Adrenal gland (tissue), 9 donors: ENCODE measurements at regions not wholly inside any gene's neighbourhood (a gene's known extent, or its start where the extent isn't known, plus 50 kb on each side); places are given as distances from the start of the nearest gene placed in this dataset.

Source experiments
- DNase-seq, 7 donors: peaks; one replicate each; pipeline ENCODE4 v3.0.0-alpha.2; 2019 to 2020
- H3K27ac ChIP-seq, 5 donors: fragments of 200-600 bp; sonication (generic) in 4 of 5; 1 replicate in 3 of 5; 2 replicates in 2 of 5; pipeline versions ENCODE4 v1.5.1 to v1.8.0; 2016 to 2020; ENCODE audit warnings: mild to moderate bottlenecking in 1 of 5
- H3K27me3 ChIP-seq: fragments of 200-600 bp; 2 replicates; pipeline ENCODE4 v1.8.0; 2021
- H3K36me3 ChIP-seq, 2 donors: fragments of 200-600 bp; replicated peaks in 1 of 2; 1 replicate in 1 of 2; 2 replicates in 1 of 2; pipeline versions ENCODE4 v1.5.1 to v1.8.0; 2018 to 2022
- H3K4me1 ChIP-seq, 2 donors: fragments of 200-600 bp; replicated peaks in 1 of 2; 1 replicate in 1 of 2; 2 replicates in 1 of 2; pipeline versions ENCODE4 v1.5.1 to v1.8.0; 2018 to 2021
- H3K4me3 ChIP-seq, 4 donors: fragments of 200-600 bp; sonication (generic) in 3 of 4; one replicate each; pipeline ENCODE4 v1.5.1; 2016 to 2018
- H3K9me3 ChIP-seq, 3 donors: fragments of 200-600 bp; sonication (generic) in 1 of 3; replicated peaks in 1 of 3; 1 replicate in 2 of 3; 2 replicates in 1 of 3; pipeline versions ENCODE4 v1.5.1 to v1.8.0; 2016 to 2021
- CTCF ChIP-seq, 6 experiments: fragments of 450-650 bp in 4 of 6; fragments of 200-600 bp in 2 of 6; sonication (generic) in 1 of 6; IDR thresholded peaks; 1 replicate in 5 of 6; 2 replicates in 1 of 6; pipeline versions ENCODE4 v1.5.1 to v1.8.0; 2016 to 2021; ENCODE audit warnings: antibody characterized with exemption in 6 of 6, mild to moderate bottlenecking in 2 of 6, moderate library complexity in 1 of 6
- POLR2A ChIP-seq, 2 donors: fragments of 450-650 bp; IDR thresholded peaks; one replicate each; pipeline ENCODE4 v1.6.1; 2017; ENCODE audit warnings: antibody characterized with exemption in 2 of 2, mild to moderate bottlenecking in 2 of 2, moderate library complexity in 1 of 2
- WGBS, 4 donors: extraction: QIAGEN DNeasy Blood & Tissue Kit in 2 of 4; methylation state at CpG; one replicate each; pipeline versions ENCODE4 v1.1.5 to v1.1.7; 2013 to 2017; 5-methylcytosine and 5-hydroxymethylcytosine counted together
- intact Hi-C, 2 donors: fragments of 100-400 bp; cut with DNase I; formaldehyde crosslinking; loops; one replicate each; pipeline versions ENCODE4 v1.14.1 to v1.15.0; 2022 to 2023
- donor health status: healthy with polysubstance abuse.
- donor health status: Bipolar disorder and iron deficiency.
- donor health status: DM: yes; HTN: yes; CAD: no.
- donor health status: DM: no; HTN: no; CAD: no.
- donor health status: DM: no; HTN: no; CAD: no.

GRCh38 chr13:18991060-18991459 lies 190.6 kb downstream of the TUBA3C start:
- Histone ChIP-seq H3K27ac (no peak overlapping the region), H3K27me3 (no peaks in the 10 kb centered on the region), H3K9me3 (no peaks in the 10 kb centered on the region), H3K4me3 (no peak overlapping the region), H3K36me3 (no peaks in the 10 kb centered on the region), H3K4me1 (no peaks in the 10 kb centered on the region)
- WGBS, 4 donors: 83 to 92% (median 85%) methylated on average over 2 of the region's 2 CpGs
- TF ChIP-seq CTCF (IDR thresholded peaks at IDR 0.05) (no peak), POLR2A (IDR thresholded peaks at IDR 0.05) (no peak)
- no peak for DNase-seq
- intact Hi-C loops: no loop called here

DNA sequence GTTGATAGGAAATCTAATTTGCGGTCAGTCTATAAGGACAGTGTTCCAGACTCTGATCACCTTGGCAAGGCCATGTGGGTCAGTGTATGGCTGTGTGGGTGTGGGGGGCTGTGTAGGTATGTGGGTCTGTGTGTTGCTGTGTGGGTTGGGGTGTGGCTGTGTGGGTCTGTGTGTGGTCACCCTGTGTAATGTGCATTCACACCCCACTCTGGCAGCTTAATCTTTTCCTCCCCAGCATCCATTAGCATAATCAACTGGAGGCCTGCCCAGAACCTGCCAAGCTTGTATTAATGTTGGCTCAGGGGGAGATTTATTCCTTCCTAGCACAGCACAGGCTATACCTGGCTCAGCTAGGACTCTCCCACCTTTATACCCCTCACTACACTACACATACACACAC lies 203.2 kb downstream of the TUBA3C start:
- intact Hi-C loops: no loop called here
- H3K9me3 ChIP-seq: no peaks in the 10 kb centered on the region
- 60 to 100% (median 89%) methylated on average over 1 of the region's 1 CpG for WGBS, 4 donors
- no peaks in the 10 kb centered on the region for H3K27me3 ChIP-seq
- no peak for DNase-seq
- H3K4me1 ChIP-seq: no peaks in the 10 kb centered on the region
- H3K36me3 ChIP-seq: no peaks in the 10 kb centered on the region
- no peak overlapping the region for H3K27ac ChIP-seq
- TF ChIP-seq CTCF (IDR thresholded peaks at IDR 0.05): no peak
- no peak for TF ChIP-seq POLR2A (IDR thresholded peaks at IDR 0.05)
- no peak overlapping the region for H3K4me3 ChIP-seq

- no peak overlapping the region for H3K4me3 ChIP-seq
- TF ChIP-seq CTCF (IDR thresholded peaks at IDR 0.05): no peak
- no peak for TF ChIP-seq POLR2A (IDR thresholded peaks at IDR 0.05)
- no peak for DNase-seq
- no peak overlapping the region for H3K27ac ChIP-seq
- H3K9me3 ChIP-seq: no peaks in the 10 kb centered on the region
- H3K36me3 ChIP-seq: no peaks in the 10 kb centered on the region
- no peaks in the 10 kb centered on the region for H3K27me3 ChIP-seq
- no peaks in the 10 kb centered on the region for H3K4me1 ChIP-seq
- 50 to 68% (median 60%) methylated on average over 5 of the region's 5 CpGs for WGBS, 4 donors
- intact Hi-C loops: no loop called here
Measured at GRCh38 chr13:18977857-18978256, 203.8 kb downstream of the TUBA3C start.

GRCh38 chr13:18971576-18972219 lies 209.9 kb downstream of the TUBA3C start:
- H3K9me3 ChIP-seq: no peaks in the 10 kb centered on the region
- intact Hi-C loops: no loop called here
- 44 to 75% (median 63%) methylated on average over 4 of the region's 4 CpGs for WGBS, 4 donors
- H3K27me3 ChIP-seq: no peaks in the 10 kb centered on the region
- H3K36me3 ChIP-seq: no peaks in the 10 kb centered on the region
- no peaks in the 10 kb centered on the region for H3K4me1 ChIP-seq
- H3K4me3 ChIP-seq: no peak overlapping the region
- TF ChIP-seq CTCF (IDR thresholded peaks at IDR 0.05) (no peak), POLR2A (IDR thresholded peaks at IDR 0.05) (no peak)
- H3K27ac ChIP-seq: no peak overlapping the region
- DNase-seq: no peak
